NT2/D1 (cell line): ENCODE measurements at regions not wholly inside any gene's neighbourhood (a gene's known extent, or its start where the extent isn't known, plus 50 kb on each side); places are given as distances from the start of the nearest gene placed in this dataset.
"Not testable (repeated sequence)": the region's sequence is repeated elsewhere in the genome, so short reads cannot be mapped to it uniquely, and the experiment has no call there.

Experiments
- SUZ12 ChIP-seq: IDR thresholded peaks from 2 replicates; pipeline ENCODE4 v1.6.1; 2011; ENCODE audit not compliant: insufficient read length, insufficient read depth; ENCODE audit errors: extremely low read depth
- YY1 ChIP-seq: IDR thresholded peaks from 2 replicates; pipeline ENCODE4 v1.6.1; 2011; ENCODE audit not compliant: insufficient read length, insufficient read depth
- ZNF274 ChIP-seq: IDR thresholded peaks from 2 replicates; pipeline ENCODE4 v1.6.1; 2011; ENCODE audit warnings: mild to moderate bottlenecking, low read depth, low read length

GRCh38 chr20:30725188-30725587 is 532.3 kb upstream of the DEFB115 start:
- not testable (repeated sequence) for TF ChIP-seq ZNF274, YY1, SUZ12
